ENCODE measurements at regions not wholly inside any gene's neighbourhood (a gene's known extent, or its start where the extent isn't known, plus 50 kb on each side); places are given as distances from the start of the nearest gene placed in this dataset.

GRCh38 chr5:111587728-111588127, 75.4 kb upstream of the STARD4 start:
- TF ChIP-seq CTCF (IDR thresholded peaks at IDR 0.05; ENCODE audit: low read length) (no peak), EZH2 (IDR thresholded peaks at IDR 0.05; ENCODE audit: borderline replicate concordance, low read length) (no peak)

Measured in OCI-LY1 (cell line).